GM19238 (cell line): ENCODE measurements at regions not wholly inside any gene's neighbourhood (a gene's known extent, or its start where the extent isn't known, plus 50 kb on each side); places are given as distances from the start of the nearest gene placed in this dataset.
"Not testable (repeated sequence)": the region's sequence is repeated elsewhere in the genome, so short reads cannot be mapped to it uniquely, and the experiment has no call there.

Source experiments
- DNase-seq: peaks from one replicate; pipeline ENCODE4 v3.0.0; 2011; ENCODE audit warnings: low spot score; ENCODE audit not compliant: insufficient read length

- DNase-seq = no peak
These were observed 212.1 kb upstream of the PLD5 start for GRCh38 chr1:242736611-242737010.

- DNase-seq = no peak
These were observed 210.8 kb upstream of the PLD5 start for GRCh38 chr1:242735323-242735722.

- no peak for DNase-seq
These were observed 206.9 kb upstream of the PLD5 start for GRCh38 chr1:242731446-242731845.

- DNase-seq = no peak
These were observed 204.2 kb upstream of the PLD5 start for GRCh38 chr1:242728696-242729095.

GRCh38 chr1:242723044-242723716 is 198.7 kb upstream of the PLD5 start:
- no peak for DNase-seq

GRCh38 chr1:242718967-242719366 is 194.5 kb upstream of the PLD5 start:
- no peak for DNase-seq

- no peak for DNase-seq
These were observed 187.8 kb upstream of the PLD5 start for GRCh38 chr1:242712248-242712647.

GRCh38 chr1:242710847-242711246 is 186.3 kb upstream of the PLD5 start:
- no peak for DNase-seq

GRCh38 chr1:242710286-242710685 is 185.8 kb upstream of the PLD5 start:
- no peak for DNase-seq

- no peak for DNase-seq
These were observed 179.0 kb upstream of the PLD5 start for GRCh38 chr1:242703467-242703866.

GRCh38 chr1:242692988-242693387 is 168.5 kb upstream of the PLD5 start:
- no peak for DNase-seq

GRCh38 chr1:242691610-242691945 is 167.1 kb upstream of the PLD5 start:
- no peak for DNase-seq

GRCh38 chr1:242690849-242691609 is 166.5 kb upstream of the PLD5 start:
- no peak for DNase-seq

- DNase-seq = no peak
These were observed 164.9 kb upstream of the PLD5 start for GRCh38 chr1:242689378-242689777.

GRCh38 chr1:242674951-242675645 is 150.6 kb upstream of the PLD5 start:
- DNase-seq = no peak

GRCh38 chr1:242673652-242674051 is 149.2 kb upstream of the PLD5 start:
- DNase-seq = no peak

- DNase-seq = not testable (repeated sequence)
These were observed 148.7 kb upstream of the PLD5 start for GRCh38 chr1:242673165-242673564.

GRCh38 chr1:242670019-242670418 is 145.5 kb upstream of the PLD5 start:
- DNase-seq = no peak

GRCh38 chr1:242662886-242663285 is 138.4 kb upstream of the PLD5 start:
- no peak for DNase-seq

- not testable (repeated sequence) for DNase-seq
These were observed 129.3 kb upstream of the PLD5 start for GRCh38 chr1:242653772-242654171.

GRCh38 chr1:242651817-242652216 is 127.3 kb upstream of the PLD5 start:
- no peak for DNase-seq

- no peak for DNase-seq
These were observed 117.0 kb upstream of the PLD5 start for GRCh38 chr1:242641461-242641860.

GRCh38 chr1:242639104-242639503 is 114.6 kb upstream of the PLD5 start:
- DNase-seq = no peak
